Stromal cell of bone marrow (primary cell): ENCODE measurements at regions not wholly inside any gene's neighbourhood (a gene's known extent, or its start where the extent isn't known, plus 50 kb on each side); places are given as distances from the start of the nearest gene placed in this dataset.
A peak's percentile ranks its signal among the peaks of the same experiment; 100 is the strongest.

Experiments used
- DNase-seq: peaks from one replicate; pipeline ENCODE4 v3.0.0-alpha.2; 2012; ENCODE audit warnings: low read depth

DNA sequence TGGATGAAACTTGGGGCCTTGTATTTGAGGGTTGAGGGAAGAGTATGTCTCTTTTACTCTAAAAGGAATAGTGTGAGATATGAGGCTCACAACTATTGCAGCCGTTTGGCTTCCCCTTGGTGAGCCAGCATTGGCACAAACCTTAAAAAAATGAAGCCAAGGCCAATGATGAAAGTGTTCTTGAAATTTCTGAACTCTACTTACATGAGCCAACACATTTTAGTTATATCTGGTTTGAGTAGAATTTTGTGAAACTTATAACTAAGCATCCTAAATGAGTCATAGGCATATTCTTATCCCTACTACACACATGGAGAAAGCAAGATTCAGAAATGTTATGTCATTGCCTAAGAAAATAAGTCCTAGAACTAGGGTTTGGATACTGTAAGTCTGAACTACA is 55.3 kb upstream of the ACSS3 start:
- DNase-seq: peak; percentile 58

DNA sequence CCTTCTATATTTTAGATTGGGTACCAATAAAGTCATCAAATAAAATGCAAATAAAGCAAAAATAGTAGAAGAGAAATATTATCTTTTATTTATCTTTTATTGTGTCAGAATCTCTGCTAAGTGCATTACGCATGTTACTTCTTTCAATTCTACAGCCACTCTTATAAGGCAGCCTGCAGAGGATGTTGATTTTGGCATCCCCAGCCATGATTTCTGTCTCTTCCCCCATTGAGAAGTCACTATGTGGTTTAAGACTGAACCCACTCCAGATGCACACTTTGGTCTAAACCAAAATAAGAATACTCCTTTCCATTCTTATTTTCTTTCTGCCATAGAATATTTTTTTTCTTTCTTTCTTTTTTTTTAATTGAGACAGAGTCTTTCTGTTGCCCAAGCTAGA is 56.0 kb upstream of the ACSS3 start:
- DNase-seq: peak; percentile 52

DNA sequence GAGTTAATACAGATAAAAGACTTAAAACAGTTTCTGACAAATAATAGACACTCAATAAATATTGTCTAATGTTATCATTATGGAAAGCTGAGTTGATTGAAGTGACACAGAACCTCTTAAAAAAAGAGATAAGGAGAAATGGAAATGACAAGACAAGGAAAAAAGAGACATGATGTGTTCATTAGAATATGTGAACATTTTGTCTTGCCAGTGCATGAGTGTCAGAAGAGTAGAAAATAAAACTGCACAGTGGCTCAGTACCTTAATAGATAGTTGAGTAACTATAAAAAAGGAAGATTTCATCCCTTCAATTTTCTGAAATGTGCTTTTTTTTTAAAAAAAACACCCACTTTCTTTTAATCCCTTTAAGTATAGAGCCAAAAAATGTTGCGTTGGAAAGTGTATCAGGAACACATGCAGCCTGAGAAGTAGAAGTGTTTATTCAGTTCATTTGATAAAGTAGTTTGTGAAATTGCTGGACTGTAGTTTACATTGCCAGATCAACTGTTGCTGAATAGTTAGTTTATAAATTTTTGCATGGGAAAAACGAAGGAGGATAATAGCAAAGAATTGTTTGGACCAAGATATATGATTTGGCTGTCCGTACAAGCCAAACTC is 56.6 kb upstream of the ACSS3 start:
- no peak for DNase-seq

DNA sequence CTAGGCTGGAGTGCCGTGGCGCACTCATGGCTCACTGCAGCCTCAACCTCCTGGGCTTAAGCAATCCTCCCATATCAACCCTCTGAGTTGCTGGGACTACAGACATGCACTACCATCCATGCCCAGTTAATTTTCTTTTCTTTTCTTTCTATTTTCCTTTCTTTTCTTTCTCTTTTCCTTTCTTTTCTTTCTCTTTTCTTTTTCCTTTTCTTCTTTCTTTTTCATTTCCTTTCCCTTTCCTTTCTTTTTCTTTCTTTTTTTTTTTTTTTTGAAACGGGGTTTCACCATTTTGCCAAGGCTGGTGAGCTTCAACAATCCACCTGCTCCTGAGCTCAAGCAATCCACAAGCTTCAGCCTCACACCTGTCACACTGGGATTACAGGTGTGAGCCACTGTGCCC is 60.1 kb upstream of the ACSS3 start:
- no peak for DNase-seq

DNA sequence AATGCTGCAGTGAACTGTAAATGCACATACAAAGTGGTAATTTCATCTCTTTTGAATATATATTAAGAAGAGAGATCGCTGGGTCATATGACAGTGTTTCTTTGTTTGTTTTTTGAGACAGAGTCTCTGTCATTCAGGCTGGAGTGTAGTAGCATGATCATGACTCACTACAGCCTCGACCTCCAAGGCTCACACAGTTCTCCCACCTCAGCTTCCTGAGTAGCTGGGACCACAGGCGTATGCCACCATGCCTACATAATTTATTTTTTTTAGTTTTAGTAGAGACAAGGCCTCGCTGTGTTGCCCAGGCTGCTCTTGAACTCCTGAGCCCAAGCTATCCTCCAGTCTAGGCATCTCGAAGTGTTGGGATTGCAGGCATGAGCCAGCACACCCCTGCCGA is 62.4 kb upstream of the ACSS3 start:
- no peak for DNase-seq

DNA sequence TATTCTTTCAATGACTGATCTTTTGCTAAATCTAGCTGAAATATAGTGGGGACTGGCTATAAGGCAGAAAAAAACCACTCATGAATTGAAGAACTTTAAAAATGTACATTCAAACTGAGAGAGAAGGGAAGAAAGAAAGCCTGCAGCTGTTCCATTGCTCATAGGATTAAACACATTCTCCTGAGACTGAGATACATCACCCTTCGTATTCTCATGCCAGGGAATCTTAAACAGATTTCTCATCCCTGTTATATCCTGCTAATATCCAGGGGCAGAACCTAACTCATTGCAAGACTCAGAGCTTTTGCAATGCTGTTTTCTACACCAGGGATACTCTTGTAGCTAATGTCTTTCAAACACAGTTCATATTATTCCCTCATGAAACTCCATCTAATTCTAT is 67.2 kb upstream of the ACSS3 start:
- DNase-seq: peak; percentile 23

DNA sequence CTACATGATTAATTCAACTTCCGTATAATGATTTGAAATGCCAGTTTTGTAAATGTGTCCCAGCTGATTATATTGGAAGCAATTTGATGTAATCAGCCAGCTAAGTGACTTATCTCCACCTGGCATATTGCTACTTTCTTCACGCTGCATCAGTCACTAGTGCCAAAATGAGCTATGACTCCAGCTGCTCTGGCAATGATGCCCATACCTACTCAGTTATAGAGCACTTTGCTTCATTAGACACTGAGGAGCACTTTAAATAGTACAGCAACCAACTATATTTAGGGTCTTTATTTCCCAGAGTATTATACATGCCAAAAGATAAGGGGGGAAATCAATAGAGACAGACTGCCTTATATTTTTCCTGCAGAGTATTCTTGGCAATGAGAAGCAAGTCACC is 67.9 kb upstream of the LIN7A start:
- no peak for DNase-seq

DNA sequence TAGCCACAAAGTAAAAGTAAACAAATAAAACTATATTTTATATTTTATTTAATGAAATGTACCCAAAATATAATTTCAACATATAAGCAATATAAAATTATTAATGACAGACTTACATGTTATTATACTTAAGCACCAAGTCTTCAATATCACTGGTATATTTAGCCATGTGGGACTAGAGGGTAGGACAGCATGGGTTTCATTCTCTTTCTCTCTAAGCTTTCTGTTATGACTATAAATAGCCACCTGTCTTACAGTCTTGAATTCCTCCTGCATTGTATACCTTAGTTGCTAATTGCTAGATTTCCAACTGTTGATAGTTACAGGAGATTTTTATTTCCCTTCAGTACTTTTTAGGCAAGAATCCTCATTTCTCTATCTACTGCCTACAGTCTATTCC is 63.1 kb upstream of the LIN7A start:
- DNase-seq: no peak

DNA sequence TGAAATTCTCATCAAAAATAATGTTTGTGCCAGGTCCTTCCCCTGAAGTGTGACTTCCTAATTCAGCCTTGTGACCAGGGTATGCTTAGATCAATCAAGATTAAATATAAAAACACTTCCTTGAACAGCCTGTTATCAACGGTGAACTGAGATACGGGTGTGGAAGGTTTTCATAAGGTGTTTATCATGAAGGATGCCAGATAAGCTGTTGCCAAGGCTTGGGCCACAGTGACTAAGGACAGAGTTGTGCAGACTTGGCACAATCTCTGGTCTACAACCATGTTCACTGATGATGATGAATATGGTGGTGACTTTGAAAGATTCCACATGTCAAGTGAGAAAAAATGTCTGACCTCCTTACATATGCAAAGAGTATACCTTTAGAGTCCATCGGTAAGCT is 51.3 kb upstream of the LIN7A start:
- DNase-seq: no peak
